Naive thymus-derived CD4-positive, alpha-beta T cell (primary cell): ENCODE measurements at regions not wholly inside any gene's neighbourhood (a gene's known extent, or its start where the extent isn't known, plus 50 kb on each side); places are given as distances from the start of the nearest gene placed in this dataset.

Source experiments
- ATAC-seq: fragments of 150-1000 bp; cut with Tn5 transposase; 2 replicates; pipeline ENCODE4 v1.10.0; 2021; ENCODE audit warnings: mild to moderate bottlenecking, moderate library complexity
- CTCF ChIA-PET: fragments of 350-600 bp; sonication (Branson Sonifier 250); formaldehyde crosslinking; loops from one replicate; lab custom pipeline; 2021; ENCODE audit warnings: antibody characterized with exemption; lab: Charles Lee
- POLR2A ChIA-PET: fragments of 350-600 bp; sonication (Branson Sonifier 250); formaldehyde crosslinking; loops from one replicate; lab custom pipeline; 2021; ENCODE audit warnings: antibody characterized with exemption, inconsistent platforms; lab: Charles Lee
- DNase-seq, 9 donors: peaks; one replicate each; pipeline versions ENCODE4 v3.0.0 to v3.0.0-alpha.2; 2020 to 2022; ENCODE audit warnings: mixed read lengths in 1 of 9
- H3K27ac ChIP-seq: one replicate; pipeline ENCODE4 v1.7.0; 2013; ENCODE audit warnings: mild to moderate bottlenecking, low read depth, low read length, moderate library complexity
- H3K27me3 ChIP-seq, 2 donors: one replicate each; pipeline ENCODE4 v1.7.0; 2013; ENCODE audit warnings: low read length in 2 of 2, mild to moderate bottlenecking in 2 of 2, moderate library complexity in 2 of 2; ENCODE audit not compliant: control insufficient read depth in 2 of 2, insufficient read depth in 2 of 2
- H3K36me3 ChIP-seq, 3 experiments: 1 replicate in 2 of 3; 2 replicates in 1 of 3; pipeline ENCODE4 v1.7.0; 2013; ENCODE audit warnings: low read length in 3 of 3, mild to moderate bottlenecking in 3 of 3, moderate library complexity in 1 of 3; ENCODE audit not compliant: insufficient read depth in 3 of 3, control insufficient read depth in 2 of 3
- H3K4me1 ChIP-seq, 2 donors: one replicate each; pipeline ENCODE4 v1.7.0; 2013; ENCODE audit warnings: low read length in 2 of 2, mild to moderate bottlenecking in 2 of 2, moderate library complexity in 1 of 2; ENCODE audit not compliant: control insufficient read depth in 2 of 2, insufficient read depth in 2 of 2
- H3K4me3 ChIP-seq: 2 replicates; pipeline ENCODE4 v1.7.0; 2013; ENCODE audit warnings: mild to moderate bottlenecking, low read length
- H3K9me3 ChIP-seq, 3 experiments: 1 replicate in 2 of 3; 2 replicates in 1 of 3; pipeline ENCODE4 v1.7.0; 2013; ENCODE audit warnings: low read length in 3 of 3; ENCODE audit not compliant: control insufficient read depth in 2 of 3
- H3K27ac Mint-ChIP-seq, 9 donors: one replicate each; pipeline ENCODE4 v1.8.0; 2020 to 2022; ENCODE audit warnings: mixed read lengths in 9 of 9, mild to moderate bottlenecking in 8 of 9, moderate library complexity in 5 of 9, inconsistent platforms in 2 of 9
- H3K27me3 Mint-ChIP-seq, 5 donors: one replicate each; pipeline ENCODE4 v1.8.0; 2021 to 2022; ENCODE audit warnings: mixed read lengths in 5 of 5, mild to moderate bottlenecking in 1 of 5
- H3K36me3 Mint-ChIP-seq, 5 donors: one replicate each; pipeline ENCODE4 v1.8.0; 2020 to 2022; ENCODE audit warnings: mixed read lengths in 5 of 5, mild to moderate bottlenecking in 3 of 5, inconsistent platforms in 1 of 5
- H3K4me1 Mint-ChIP-seq, 7 donors: one replicate each; pipeline ENCODE4 v1.8.0; 2020 to 2022; ENCODE audit warnings: mixed read lengths in 7 of 7, mild to moderate bottlenecking in 3 of 7, inconsistent platforms in 1 of 7
- H3K4me3 Mint-ChIP-seq, 10 donors: one replicate each; pipeline ENCODE4 v1.8.0; 2020 to 2022; ENCODE audit warnings: mild to moderate bottlenecking in 10 of 10, mixed read lengths in 10 of 10, moderate library complexity in 6 of 10, inconsistent platforms in 2 of 10
- H3K9me3 Mint-ChIP-seq, 11 donors: one replicate each; pipeline ENCODE4 v1.8.0; 2020 to 2022; ENCODE audit warnings: mixed read lengths in 11 of 11, mild to moderate bottlenecking in 4 of 11, inconsistent platforms in 1 of 11, moderate library complexity in 1 of 11
- intact Hi-C, 2 donors: fragments of 100-400 bp; cut with micrococcal nuclease; formaldehyde crosslinking; loops; one replicate each; pipeline ENCODE4 v1.15.1; 2023

DNA sequence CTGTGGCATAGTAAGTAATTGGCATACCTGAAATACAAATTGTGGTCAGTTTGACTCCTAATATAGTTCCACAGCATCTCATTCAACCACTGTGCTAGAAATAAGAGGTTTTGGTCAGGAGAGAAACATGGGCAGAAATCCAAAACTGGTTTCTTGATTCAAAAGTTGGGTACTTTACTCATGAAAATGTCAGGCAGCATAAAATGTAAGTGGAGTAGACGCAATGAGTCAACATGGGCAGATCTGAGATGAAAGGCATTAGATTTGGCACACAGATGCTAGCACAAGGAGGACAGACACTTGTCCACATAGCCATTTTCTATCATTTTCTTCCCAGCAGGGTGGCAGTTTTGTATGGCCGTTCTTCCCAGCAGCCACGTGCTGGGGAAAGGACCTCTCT is 255.8 kb upstream of the CDIN1 start:
- H3K9me3 ChIP-seq, result no peaks in the 10 kb centered on the region
- no peak for ATAC-seq
- ChIA-PET CTCF (no interaction called here), POLR2A (no interaction called here)
- Mint-ChIP-seq H3K27ac (no peak overlapping the region), H3K36me3 (no peaks in the 10 kb centered on the region), H3K4me1 (no peaks in the 10 kb centered on the region), H3K27me3 (peaks cover 0 to 9% (median 0%) of the 10 kb centered on the region in 5 donors), H3K9me3 (peaks cover 0 to 10% (median 0%) of the 10 kb centered on the region in 11 donors), H3K4me3 (no peak overlapping the region)
- no peaks in the 10 kb centered on the region for H3K4me1 ChIP-seq
- H3K27me3 ChIP-seq, result no peaks in the 10 kb centered on the region
- no peak for DNase-seq
- no peak overlapping the region for H3K27ac ChIP-seq
- H3K4me3 ChIP-seq, result no peak overlapping the region
- intact Hi-C loops, result loop anchor here in 1 of 2 donors (5.0 kb wide), 1 partner anchor 201 kb away; no protein-coding TSS in a partner anchor
- no peaks in the 10 kb centered on the region for H3K36me3 ChIP-seq

- Histone ChIP-seq H3K9me3 (no peaks in the 10 kb centered on the region), H3K27me3 (no peaks in the 10 kb centered on the region), H3K4me3 (no peak overlapping the region), H3K4me1 (no peaks in the 10 kb centered on the region), H3K36me3 (no peaks in the 10 kb centered on the region), H3K27ac (no peak overlapping the region)
- ATAC-seq (no peak), DNase-seq (no peak)
- Mint-ChIP-seq H3K27ac (no peak overlapping the region), H3K36me3 (no peaks in the 10 kb centered on the region), H3K4me1 (no peaks in the 10 kb centered on the region), H3K4me3 (no peak overlapping the region), H3K27me3 (peaks cover 0 to 9% (median 0%) of the 10 kb centered on the region in 5 donors), H3K9me3 (peaks cover 0 to 10% (median 0%) of the 10 kb centered on the region in 11 donors)
- intact Hi-C loops, result no loop called here
- POLR2A ChIA-PET, result no interaction called here
- CTCF ChIA-PET, result no interaction called here
These were observed 254.2 kb upstream of the CDIN1 start for GRCh38 chr15:36325206-36325605.

GRCh38 chr15:36329592-36329991 is 249.8 kb upstream of the CDIN1 start:
- no peaks in the 10 kb centered on the region for H3K27me3 ChIP-seq
- H3K4me3 ChIP-seq, result no peak overlapping the region
- ATAC-seq (no peak), DNase-seq (no peak)
- H3K9me3 Mint-ChIP-seq, result peaks cover 0 to 6% (median 0%) of the 10 kb centered on the region in 11 donors
- no peak overlapping the region for H3K4me3 Mint-ChIP-seq
- POLR2A ChIA-PET, result no interaction called here
- H3K36me3 ChIP-seq, result no peaks in the 10 kb centered on the region
- no peaks in the 10 kb centered on the region for H3K36me3 Mint-ChIP-seq
- H3K27ac Mint-ChIP-seq, result no peak overlapping the region
- intact Hi-C loops, result no loop called here
- no peak overlapping the region for H3K27ac ChIP-seq
- CTCF ChIA-PET, result no interaction called here
- no peaks in the 10 kb centered on the region for H3K4me1 Mint-ChIP-seq
- H3K27me3 Mint-ChIP-seq, result peaks cover 0 to 9% (median 0%) of the 10 kb centered on the region in 5 donors
- no peaks in the 10 kb centered on the region for H3K4me1 ChIP-seq
- no peaks in the 10 kb centered on the region for H3K9me3 ChIP-seq

- Histone ChIP-seq H3K27me3 (no peaks in the 10 kb centered on the region), H3K9me3 (no peaks in the 10 kb centered on the region), H3K27ac (no peak overlapping the region), H3K4me1 (no peaks in the 10 kb centered on the region), H3K4me3 (no peak overlapping the region), H3K36me3 (no peaks in the 10 kb centered on the region)
- H3K4me1 Mint-ChIP-seq, result no peaks in the 10 kb centered on the region
- intact Hi-C loops, result no loop called here
- CTCF ChIA-PET, result no interaction called here
- peaks cover 0 to 9% (median 0%) of the 10 kb centered on the region in 5 donors for H3K27me3 Mint-ChIP-seq
- DNase-seq (no peak), ATAC-seq (no peak)
- H3K4me3 Mint-ChIP-seq, result no peak overlapping the region
- H3K36me3 Mint-ChIP-seq, result no peaks in the 10 kb centered on the region
- no peak overlapping the region for H3K27ac Mint-ChIP-seq
- POLR2A ChIA-PET, result no interaction called here
- H3K9me3 Mint-ChIP-seq, result peaks cover 0 to 6% (median 0%) of the 10 kb centered on the region in 11 donors
These were observed 248.8 kb upstream of the CDIN1 start for GRCh38 chr15:36330598-36330997.

GRCh38 chr15:36331531-36332275 is 247.7 kb upstream of the CDIN1 start:
- peaks cover 0 to 9% (median 0%) of the 10 kb centered on the region in 5 donors for H3K27me3 Mint-ChIP-seq
- no peak overlapping the region for H3K4me3 Mint-ChIP-seq
- Histone ChIP-seq H3K4me1 (no peaks in the 10 kb centered on the region), H3K4me3 (no peak overlapping the region), H3K27me3 (no peaks in the 10 kb centered on the region), H3K36me3 (no peaks in the 10 kb centered on the region), H3K9me3 (no peaks in the 10 kb centered on the region), H3K27ac (no peak overlapping the region)
- DNase-seq, result no peak
- ChIA-PET POLR2A (no interaction called here), CTCF (no interaction called here)
- no peaks in the 10 kb centered on the region for H3K36me3 Mint-ChIP-seq
- peaks cover 0 to 6% (median 0%) of the 10 kb centered on the region in 11 donors for H3K9me3 Mint-ChIP-seq
- ATAC-seq, result no peak
- intact Hi-C loops, result no loop called here
- no peaks in the 10 kb centered on the region for H3K4me1 Mint-ChIP-seq
- no peak overlapping the region for H3K27ac Mint-ChIP-seq

DNA sequence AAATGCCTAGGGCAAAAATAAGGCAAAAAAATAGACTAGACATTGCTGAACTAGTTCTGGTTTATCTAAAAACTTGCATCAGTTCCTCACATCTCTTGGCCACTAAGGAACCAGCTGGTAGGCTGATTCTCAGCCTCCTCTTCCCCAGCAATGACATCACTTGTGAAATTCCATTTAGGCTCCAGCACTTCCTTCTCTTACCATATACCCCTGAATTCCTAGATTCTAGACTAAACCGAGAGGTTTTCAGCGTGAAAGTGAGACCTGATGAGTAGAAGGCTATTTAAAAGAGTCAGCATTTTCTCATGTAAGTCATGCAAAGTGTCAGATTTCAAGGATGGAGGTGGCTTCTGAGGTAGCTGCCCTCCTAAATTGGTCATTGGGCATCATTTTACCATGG is 247.1 kb upstream of the CDIN1 start:
- intact Hi-C loops, result no loop called here

DNA sequence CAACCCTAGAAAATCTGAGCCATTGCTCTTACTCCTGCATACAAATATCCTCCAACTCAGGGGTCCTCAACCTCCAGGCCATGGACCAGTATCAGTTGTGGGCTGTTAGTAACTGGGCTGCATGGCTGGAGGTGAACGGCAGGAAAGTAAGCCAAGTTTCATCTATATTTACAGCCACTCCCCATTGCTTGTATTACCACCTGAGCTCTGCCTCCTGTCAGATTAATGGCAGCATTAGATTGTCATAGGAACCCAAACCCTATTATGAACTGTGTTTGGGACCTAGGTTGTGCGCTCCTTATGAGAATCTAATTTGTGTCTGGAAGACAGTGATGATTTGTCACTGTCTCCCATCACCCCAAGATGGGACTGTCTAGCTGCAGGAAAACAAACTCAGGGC is 246.5 kb upstream of the CDIN1 start:
- no peaks in the 10 kb centered on the region for H3K4me1 ChIP-seq
- H3K27ac Mint-ChIP-seq, result no peak overlapping the region
- CTCF ChIA-PET, result no interaction called here
- no peaks in the 10 kb centered on the region for H3K36me3 Mint-ChIP-seq
- intact Hi-C loops, result no loop called here
- no peak for DNase-seq
- H3K9me3 ChIP-seq, result no peaks in the 10 kb centered on the region
- ATAC-seq, result no peak
- H3K4me1 Mint-ChIP-seq, result no peaks in the 10 kb centered on the region
- no peak overlapping the region for H3K4me3 Mint-ChIP-seq
- no peaks in the 10 kb centered on the region for H3K27me3 ChIP-seq
- peaks cover 0 to 3% (median 0%) of the 10 kb centered on the region in 11 donors for H3K9me3 Mint-ChIP-seq
- no peak overlapping the region for H3K4me3 ChIP-seq
- H3K36me3 ChIP-seq, result no peaks in the 10 kb centered on the region
- no peak overlapping the region for H3K27ac ChIP-seq
- peaks cover 0 to 6% (median 0%) of the 10 kb centered on the region in 5 donors for H3K27me3 Mint-ChIP-seq
- POLR2A ChIA-PET, result no interaction called here

More for the DNA sequence above, 247.1 kb upstream of the CDIN1 start:
- Histone ChIP-seq H3K27ac (no peak overlapping the region), H3K4me1 (no peaks in the 10 kb centered on the region), H3K36me3 (no peaks in the 10 kb centered on the region), H3K9me3 (no peaks in the 10 kb centered on the region), H3K4me3 (no peak overlapping the region), H3K27me3 (no peaks in the 10 kb centered on the region)
- Mint-ChIP-seq H3K9me3 (peaks cover 0 to 6% (median 0%) of the 10 kb centered on the region in 11 donors), H3K4me3 (no peak overlapping the region), H3K36me3 (no peaks in the 10 kb centered on the region), H3K27me3 (peaks cover 0 to 9% (median 0%) of the 10 kb centered on the region in 5 donors), H3K4me1 (no peaks in the 10 kb centered on the region), H3K27ac (no peak overlapping the region)
- ATAC-seq (no peak), DNase-seq (no peak)
- ChIA-PET CTCF (no interaction called here), POLR2A (no interaction called here)
